ENCODE measurements at regions not wholly inside any gene's neighbourhood (a gene's known extent, or its start where the extent isn't known, plus 50 kb on each side); places are given as distances from the start of the nearest gene placed in this dataset.

- no peak for TF ChIP-seq CTCF (IDR thresholded peaks at IDR 0.05)
- no peak for TF ChIP-seq EP300 (IDR thresholded peaks at IDR 0.05)
- TF ChIP-seq POLR2A (IDR thresholded peaks at IDR 0.05), result no peak
- no peak for TF ChIP-seq POLR2AphosphoS5 (IDR thresholded peaks at IDR 0.05)
Observed at GRCh38 chr3:89613241-89613640, 505.8 kb downstream of the EPHA3 start.

Data from gastroesophageal sphincter (tissue), 3 donors.